HG02870 (cell line): ENCODE measurements at regions not wholly inside any gene's neighbourhood (a gene's known extent, or its start where the extent isn't known, plus 50 kb on each side); places are given as distances from the start of the nearest gene placed in this dataset.
"Not testable (repeated sequence)": the region's sequence is repeated elsewhere in the genome, so short reads cannot be mapped to it uniquely, and the experiment has no call there.

Source experiments
- ATAC-seq: cut with Tn5 transposase; IDR thresholded peaks from one replicate; pipeline ENCODE4 v1.9.1; 2021; ENCODE audit warnings: mild to moderate bottlenecking, moderate library complexity; ENCODE audit not compliant: unreplicated experiment

- ATAC-seq = no peak
These were observed 279.2 kb downstream of the ALG10 start for GRCh38 chr12:34301251-34302130.

- ATAC-seq = no peak
These were observed 280.0 kb downstream of the ALG10 start for GRCh38 chr12:34302131-34302885.

GRCh38 chr12:34303091-34303870 lies 281.0 kb downstream of the ALG10 start:
- ATAC-seq = no peak

GRCh38 chr12:34304001-34304400 lies 281.7 kb downstream of the ALG10 start:
- no peak for ATAC-seq

GRCh38 chr12:34304546-34304945 lies 282.2 kb downstream of the ALG10 start:
- no peak for ATAC-seq

- no peak for ATAC-seq
These were observed 282.9 kb downstream of the ALG10 start for GRCh38 chr12:34305176-34305575.

- ATAC-seq = no peak
These were observed 284.0 kb downstream of the ALG10 start for GRCh38 chr12:34306133-34306830.

GRCh38 chr12:34309806-34310804 lies 287.8 kb downstream of the ALG10 start:
- ATAC-seq = not testable (repeated sequence)

GRCh38 chr12:34311337-34311736 lies 289.0 kb downstream of the ALG10 start:
- ATAC-seq = no peak

GRCh38 chr12:34327671-34328070 lies 305.4 kb downstream of the ALG10 start:
- ATAC-seq = no peak

GRCh38 chr12:34333337-34333736 lies 311.0 kb downstream of the ALG10 start:
- no peak for ATAC-seq

- no peak for ATAC-seq
These were observed 312.2 kb downstream of the ALG10 start for GRCh38 chr12:34334538-34334937.

- ATAC-seq = no peak
These were observed 312.9 kb downstream of the ALG10 start for GRCh38 chr12:34334953-34335743.

GRCh38 chr12:34335819-34336262 lies 313.5 kb downstream of the ALG10 start:
- ATAC-seq = no peak

- no peak for ATAC-seq
These were observed 314.5 kb downstream of the ALG10 start for GRCh38 chr12:34336619-34337465.

- ATAC-seq = no peak
These were observed 316.5 kb downstream of the ALG10 start for GRCh38 chr12:34338751-34339150.

- ATAC-seq = no peak
These were observed 317.6 kb downstream of the ALG10 start for GRCh38 chr12:34339922-34340321.
